ENCODE measurements at regions not wholly inside any gene's neighbourhood (a gene's known extent, or its start where the extent isn't known, plus 50 kb on each side); places are given as distances from the start of the nearest gene placed in this dataset.

- Histone ChIP-seq H3K36me3 (no peaks in the 10 kb centered on the region), H3K4me1 (no peaks in the 10 kb centered on the region), H3K9me3 (no peaks in the 10 kb centered on the region), H3K4me3 (no peak overlapping the region), H3K27me3 (no peaks in the 10 kb centered on the region), H3K27ac (no peak overlapping the region)
- intact Hi-C loops (cut with DNase I): no loop called here
- TF ChIP-seq POLR2A (IDR thresholded peaks at IDR 0.05) (no peak), CTCF (IDR thresholded peaks at IDR 0.05) (no peak)
- no peak for DNase-seq
- 89 to 93% methylated on average over 2 of the region's 2 CpGs for WGBS, 2 donors
Observed at GRCh38 chr21:29466532-29466931, 167.8 kb downstream of the BACH1 start.

- no peaks in the 10 kb centered on the region for H3K4me1 ChIP-seq
- intact Hi-C loops (cut with DNase I): no loop called here
- no peaks in the 10 kb centered on the region for H3K36me3 ChIP-seq
- TF ChIP-seq CTCF (IDR thresholded peaks at IDR 0.05) (no peak), POLR2A (IDR thresholded peaks at IDR 0.05) (no peak)
- H3K27me3 ChIP-seq: no peaks in the 10 kb centered on the region
- DNase-seq: no peak
- H3K27ac ChIP-seq: no peak overlapping the region
- H3K4me3 ChIP-seq: no peak overlapping the region
- WGBS, 2 donors: 80 to 88% methylated on average over 2 of the region's 2 CpGs
- H3K9me3 ChIP-seq: no peaks in the 10 kb centered on the region
Observed at GRCh38 chr21:29470397-29470796, 171.7 kb downstream of the BACH1 start.

GRCh38 chr21:29473808-29474207 lies 175.1 kb downstream of the BACH1 start:
- WGBS, 2 donors: 86 to 100% methylated on average over 1 to 2 of the region's 2 CpGs
- TF ChIP-seq CTCF (IDR thresholded peaks at IDR 0.05) (no peak), POLR2A (IDR thresholded peaks at IDR 0.05) (no peak)
- Histone ChIP-seq H3K27ac (no peak overlapping the region), H3K9me3 (no peaks in the 10 kb centered on the region), H3K4me3 (no peak overlapping the region), H3K27me3 (no peaks in the 10 kb centered on the region), H3K36me3 (no peaks in the 10 kb centered on the region), H3K4me1 (peaks cover 0 to 21% (median 0%) of the 10 kb centered on the region in 3 donors)
- intact Hi-C loops (cut with DNase I): no loop called here
- no peak for DNase-seq

- Histone ChIP-seq H3K27me3 (no peaks in the 10 kb centered on the region), H3K36me3 (no peaks in the 10 kb centered on the region), H3K27ac (no peak overlapping the region), H3K4me3 (no peak overlapping the region), H3K9me3 (no peaks in the 10 kb centered on the region), H3K4me1 (peaks cover 0 to 21% (median 0%) of the 10 kb centered on the region in 3 donors)
- DNase-seq: no peak
- TF ChIP-seq POLR2A (IDR thresholded peaks at IDR 0.05): no peak
- TF ChIP-seq CTCF (IDR thresholded peaks at IDR 0.05): no peak
- WGBS, 2 donors: 76 to 100% methylated on average over 2 of the region's 2 CpGs
- intact Hi-C loops (cut with DNase I): loop anchor here (5.0 kb wide), 1 partner anchor 367 kb away; no protein-coding TSS in a partner anchor
Observed at GRCh38 chr21:29475329-29475728, 176.6 kb downstream of the BACH1 start.

GRCh38 chr21:29477347-29477746 lies 178.6 kb downstream of the BACH1 start:
- intact Hi-C loops (cut with DNase I): loop anchor here (5.0 kb wide), 1 partner anchor 365 kb away; no protein-coding TSS in a partner anchor
- no peaks in the 10 kb centered on the region for H3K36me3 ChIP-seq
- H3K9me3 ChIP-seq: no peaks in the 10 kb centered on the region
- no peak overlapping the region for H3K4me3 ChIP-seq
- H3K27ac ChIP-seq: no peak overlapping the region
- no peak for DNase-seq
- TF ChIP-seq POLR2A (IDR thresholded peaks at IDR 0.05) (no peak), CTCF (IDR thresholded peaks at IDR 0.05) (no peak)
- H3K27me3 ChIP-seq: no peaks in the 10 kb centered on the region
- peaks cover 0 to 21% (median 0%) of the 10 kb centered on the region in 3 donors for H3K4me1 ChIP-seq
- WGBS, 2 donors: 73 to 82% methylated on average over 5 of the region's 5 CpGs

Data from esophagus squamous epithelium (tissue), 5 donors.